ENCODE measurements at regions not wholly inside any gene's neighbourhood (a gene's known extent, or its start where the extent isn't known, plus 50 kb on each side); places are given as distances from the start of the nearest gene placed in this dataset.

GRCh38 chr14:98415766-98416165, 856.2 kb downstream of the BCL11B start:
- TF ChIP-seq CTCF (IDR thresholded peaks at IDR 0.05; ENCODE audit: insufficient read depth, low read length) = no peak
- TF ChIP-seq GABPA (IDR thresholded peaks at IDR 0.05; ENCODE audit: low read depth) = no peak
- TF ChIP-seq POLR2AphosphoS5 (IDR thresholded peaks at IDR 0.05; ENCODE audit: low read depth) = no peak
- no peak for TF ChIP-seq REST (IDR thresholded peaks at IDR 0.05; ENCODE audit: insufficient replicate concordance, low read depth)
